CD4-positive, alpha-beta T cell (primary cell): ENCODE measurements at regions not wholly inside any gene's neighbourhood (a gene's known extent, or its start where the extent isn't known, plus 50 kb on each side); places are given as distances from the start of the nearest gene placed in this dataset.

Experiments used
- ATAC-seq: fragments of 200-7000 bp; cut with Tn5 transposase; one replicate; pipeline ENCODE4 v1.10.0; 2022; ENCODE audit warnings: mild to moderate bottlenecking; ENCODE audit not compliant: poor library complexity
- CTCF ChIA-PET: fragments of 350-600 bp; sonication (Branson Sonifier 250); formaldehyde crosslinking; loops from one replicate; lab custom pipeline; 2021; ENCODE audit warnings: antibody characterized with exemption, inconsistent platforms; lab: Charles Lee
- POLR2A ChIA-PET: fragments of 350-600 bp; sonication (Branson Sonifier 250); formaldehyde crosslinking; loops from one replicate; lab custom pipeline; 2021; ENCODE audit warnings: antibody characterized with exemption, inconsistent platforms; lab: Charles Lee
- DNase-seq, 14 experiments: peaks; one replicate each; pipeline ENCODE4 v3.0.0-alpha.2; 2013 to 2020; ENCODE audit warnings: mixed read lengths in 2 of 14
- H3K27ac ChIP-seq, 2 donors: one replicate each; pipeline versions ENCODE4 v1.5.1 to v1.7.0; 2013; ENCODE audit warnings: low read length in 2 of 2, low read depth in 1 of 2, mild to moderate bottlenecking in 1 of 2
- H3K27me3 ChIP-seq, 2 experiments: 1 replicate in 1 of 2; 2 replicates in 1 of 2; pipeline versions ENCODE4 v1.6.1 to v1.7.0; 2013; ENCODE audit warnings: low read length in 2 of 2, control low read depth in 1 of 2, mild to moderate bottlenecking in 1 of 2, moderate library complexity in 1 of 2; ENCODE audit not compliant: insufficient read depth in 2 of 2, control insufficient read depth in 1 of 2
- H3K36me3 ChIP-seq: one replicate; pipeline ENCODE4 v1.6.1; 2013; ENCODE audit warnings: low read length, control low read depth; ENCODE audit not compliant: insufficient read depth
- H3K4me1 ChIP-seq: one replicate; pipeline ENCODE4 v1.6.1; 2013; ENCODE audit warnings: low read length, control low read depth; ENCODE audit not compliant: insufficient read depth
- H3K4me3 ChIP-seq: one replicate; pipeline ENCODE4 v1.5.1; 2013; ENCODE audit warnings: mild to moderate bottlenecking, low read length, moderate library complexity
- H3K9me3 ChIP-seq, 2 experiments: 1 replicate in 1 of 2; 2 replicates in 1 of 2; pipeline versions ENCODE4 v1.6.1 to v1.7.0; 2013; ENCODE audit warnings: low read length in 2 of 2, mild to moderate bottlenecking in 2 of 2, control low read depth in 1 of 2, moderate library complexity in 1 of 2; ENCODE audit not compliant: control insufficient read depth in 1 of 2, insufficient read depth in 1 of 2
- H3K27ac Mint-ChIP-seq: one replicate; pipeline ENCODE4 v1.8.0; 2020; ENCODE audit warnings: mixed read lengths
- H3K27me3 Mint-ChIP-seq: one replicate; pipeline ENCODE4 v1.8.0; 2021; ENCODE audit warnings: mixed read lengths
- H3K36me3 Mint-ChIP-seq: one replicate; pipeline ENCODE4 v1.8.0; 2021; ENCODE audit warnings: low read depth, mixed read lengths
- H3K4me1 Mint-ChIP-seq: one replicate; pipeline ENCODE4 v1.8.0; 2021; ENCODE audit warnings: low read depth, mixed read lengths
- H3K4me3 Mint-ChIP-seq: one replicate; pipeline ENCODE4 v1.8.0; 2020; ENCODE audit warnings: mild to moderate bottlenecking, mixed read lengths
- H3K9me3 Mint-ChIP-seq: one replicate; pipeline ENCODE4 v1.8.0; 2020; ENCODE audit warnings: mixed read lengths
- intact Hi-C, 2 experiments: fragments of 100-400 bp; cut with DNase I in 1 of 2; cut with micrococcal nuclease in 1 of 2; formaldehyde crosslinking; loops; one replicate each; pipeline versions ENCODE4 v1.15.1 to v1.9.0; 2023 to 2025; cut with DNase I, micrococcal nuclease
- TF ChIP-seq, protein P1 (sequence below): fragments of 200-600 bp; IDR thresholded peaks from one replicate; pipeline ENCODE4 v1.8.0; 2022; ENCODE audit warnings: antibody characterized with exemption, mild to moderate bottlenecking

DNA sequence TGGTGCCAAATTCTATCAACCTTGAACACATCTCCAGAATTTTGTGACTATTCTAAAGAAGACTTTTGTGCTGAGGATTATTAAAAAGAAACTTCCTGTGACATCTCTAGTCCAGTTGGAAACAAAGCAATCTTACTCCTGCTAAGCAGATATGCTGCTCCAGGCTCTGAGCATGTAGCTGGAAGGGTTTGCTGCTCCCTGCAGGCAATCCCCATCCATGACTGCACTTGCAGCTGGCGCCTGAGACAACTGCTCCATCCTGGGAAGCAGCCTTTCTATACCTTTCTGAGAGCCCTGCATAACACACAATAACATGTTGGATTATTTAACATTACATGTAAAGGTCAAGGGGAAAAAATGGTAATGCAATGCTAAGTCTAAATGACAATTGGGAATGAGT lies 105.1 kb downstream of the NDUFA12 start:
- no peaks in the 10 kb centered on the region for H3K36me3 ChIP-seq
- no peaks in the 10 kb centered on the region for H3K4me1 ChIP-seq
- CTCF ChIA-PET: no interaction called here
- Mint-ChIP-seq H3K4me1 (no peaks in the 10 kb centered on the region), H3K27ac (no peak overlapping the region), H3K4me3 (no peak overlapping the region), H3K27me3 (no peaks in the 10 kb centered on the region), H3K9me3 (no peaks in the 10 kb centered on the region), H3K36me3 (no peaks in the 10 kb centered on the region)
- H3K27me3 ChIP-seq: no peaks in the 10 kb centered on the region
- POLR2A ChIA-PET: no interaction called here
- intact Hi-C loops: no loop called here
- ATAC-seq (no peak), DNase-seq (no peak)
- H3K27ac ChIP-seq: no peak overlapping the region
- TF ChIP-seq, protein P1, sequence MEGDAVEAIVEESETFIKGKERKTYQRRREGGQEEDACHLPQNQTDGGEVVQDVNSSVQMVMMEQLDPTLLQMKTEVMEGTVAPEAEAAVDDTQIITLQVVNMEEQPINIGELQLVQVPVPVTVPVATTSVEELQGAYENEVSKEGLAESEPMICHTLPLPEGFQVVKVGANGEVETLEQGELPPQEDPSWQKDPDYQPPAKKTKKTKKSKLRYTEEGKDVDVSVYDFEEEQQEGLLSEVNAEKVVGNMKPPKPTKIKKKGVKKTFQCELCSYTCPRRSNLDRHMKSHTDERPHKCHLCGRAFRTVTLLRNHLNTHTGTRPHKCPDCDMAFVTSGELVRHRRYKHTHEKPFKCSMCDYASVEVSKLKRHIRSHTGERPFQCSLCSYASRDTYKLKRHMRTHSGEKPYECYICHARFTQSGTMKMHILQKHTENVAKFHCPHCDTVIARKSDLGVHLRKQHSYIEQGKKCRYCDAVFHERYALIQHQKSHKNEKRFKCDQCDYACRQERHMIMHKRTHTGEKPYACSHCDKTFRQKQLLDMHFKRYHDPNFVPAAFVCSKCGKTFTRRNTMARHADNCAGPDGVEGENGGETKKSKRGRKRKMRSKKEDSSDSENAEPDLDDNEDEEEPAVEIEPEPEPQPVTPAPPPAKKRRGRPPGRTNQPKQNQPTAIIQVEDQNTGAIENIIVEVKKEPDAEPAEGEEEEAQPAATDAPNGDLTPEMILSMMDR: no peak
- no peak overlapping the region for H3K4me3 ChIP-seq
- H3K9me3 ChIP-seq: no peaks in the 10 kb centered on the region

DNA sequence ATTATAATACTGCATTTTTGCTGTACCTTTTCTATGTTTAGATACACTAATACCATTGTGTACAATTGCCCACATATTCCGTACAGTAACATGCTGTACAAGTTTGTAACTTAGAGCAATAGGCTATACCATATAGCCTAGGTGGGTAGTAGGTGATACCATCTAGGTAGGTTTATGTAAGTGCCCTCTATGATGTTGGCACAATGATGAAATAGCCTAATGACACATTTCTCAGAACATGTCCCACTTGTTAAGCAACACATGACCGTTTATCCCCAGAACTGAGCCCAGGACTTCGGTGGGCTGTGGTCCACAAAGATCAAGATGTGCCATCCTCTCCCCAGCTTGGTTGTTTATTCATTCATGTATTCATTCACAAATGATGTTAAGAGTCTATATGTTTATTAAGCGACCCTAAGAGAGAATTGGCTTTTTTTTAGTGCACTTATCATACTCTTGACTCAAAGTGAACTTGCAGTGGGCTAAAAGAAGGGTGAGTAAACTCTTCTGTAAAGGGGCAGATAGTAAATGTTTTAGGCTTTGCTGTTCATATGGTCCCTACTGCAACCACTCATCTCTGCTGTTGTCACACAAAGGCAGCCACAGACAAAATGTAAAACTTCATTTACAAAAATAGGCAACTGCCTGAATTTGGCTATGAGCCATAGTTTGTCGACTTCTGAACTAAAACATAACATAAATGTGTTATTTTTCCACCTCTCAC lies 110.8 kb downstream of the NDUFA12 start:
- Mint-ChIP-seq H3K36me3 (no peaks in the 10 kb centered on the region), H3K4me3 (no peak overlapping the region), H3K27ac (no peak overlapping the region), H3K4me1 (no peaks in the 10 kb centered on the region), H3K9me3 (no peaks in the 10 kb centered on the region), H3K27me3 (peaks cover 4% of the 10 kb centered on the region)
- ATAC-seq (no peak), DNase-seq (no peak)
- no peak overlapping the region for H3K27ac ChIP-seq
- H3K36me3 ChIP-seq: no peaks in the 10 kb centered on the region
- TF ChIP-seq, protein P1: no peak
- H3K4me1 ChIP-seq: no peaks in the 10 kb centered on the region
- H3K4me3 ChIP-seq: no peak overlapping the region
- H3K27me3 ChIP-seq: no peaks in the 10 kb centered on the region
- no peaks in the 10 kb centered on the region for H3K9me3 ChIP-seq
- ChIA-PET CTCF (no interaction called here), POLR2A (no interaction called here)
- intact Hi-C loops: no loop called here

DNA sequence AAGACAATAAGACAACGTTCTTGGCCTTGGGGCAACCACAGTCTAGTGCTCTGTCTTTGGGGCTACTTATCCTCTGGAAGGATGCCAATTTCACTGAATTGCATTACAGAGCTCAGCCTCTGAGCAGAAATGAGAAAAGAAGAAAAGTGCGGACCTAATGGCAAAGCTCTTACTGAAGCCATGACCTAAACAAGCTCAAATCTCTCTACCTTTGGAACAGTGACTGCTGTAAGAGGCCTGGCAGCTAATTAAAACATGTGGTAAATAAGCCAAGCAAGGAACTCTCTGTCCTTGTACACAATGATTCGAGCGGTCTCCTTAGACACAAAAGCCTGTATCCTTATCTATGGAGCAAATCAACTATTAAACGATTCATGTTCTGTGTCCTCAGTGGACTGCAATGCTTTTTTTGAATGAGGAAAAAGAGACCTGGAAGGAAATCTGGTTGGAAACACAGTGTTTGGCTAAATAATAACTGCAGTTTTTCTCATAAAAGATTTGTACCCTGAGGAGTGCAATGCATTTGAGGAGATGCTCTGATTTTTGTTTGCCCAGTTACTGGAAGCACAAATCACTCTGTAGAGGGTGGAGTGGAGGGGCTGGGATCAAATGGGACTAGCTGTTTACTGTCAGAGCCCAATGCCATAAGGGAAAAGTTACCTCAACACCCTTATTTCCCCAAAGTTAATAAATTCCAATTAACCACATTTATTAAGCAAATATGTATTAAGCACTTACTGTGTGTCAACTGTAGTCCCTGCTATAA lies 113.9 kb downstream of the NDUFA12 start:
- Histone ChIP-seq H3K27ac (no peak overlapping the region), H3K27me3 (no peaks in the 10 kb centered on the region), H3K4me3 (no peak overlapping the region), H3K36me3 (no peaks in the 10 kb centered on the region), H3K4me1 (no peaks in the 10 kb centered on the region), H3K9me3 (no peaks in the 10 kb centered on the region)
- Mint-ChIP-seq H3K9me3 (no peaks in the 10 kb centered on the region), H3K27me3 (peaks cover 4% of the 10 kb centered on the region), H3K36me3 (no peaks in the 10 kb centered on the region), H3K4me1 (no peaks in the 10 kb centered on the region), H3K4me3 (no peak overlapping the region), H3K27ac (no peak overlapping the region)
- CTCF ChIA-PET: no interaction called here
- TF ChIP-seq, protein P1: no peak
- intact Hi-C loops: no loop called here
- DNase-seq (no peak), ATAC-seq (no peak)
- POLR2A ChIA-PET: no interaction called here
